SK-N-MC (cell line): ENCODE measurements at regions not wholly inside any gene's neighbourhood (a gene's known extent, or its start where the extent isn't known, plus 50 kb on each side); places are given as distances from the start of the nearest gene placed in this dataset.

Experiments used
- EZH2 ChIP-seq: fragments of 200-600 bp; sonication (generic); IDR thresholded peaks from one replicate; pipeline ENCODE4 v1.6.1; 2017; ENCODE audit warnings: antibody characterized with exemption
- POLR2AphosphoS5 ChIP-seq: IDR thresholded peaks from 2 replicates; pipeline ENCODE4 v1.6.1; 2012; ENCODE audit warnings: mild to moderate bottlenecking, low read depth, low read length, borderline replicate concordance

- TF ChIP-seq EZH2 (no peak), POLR2AphosphoS5 (no peak)
These were observed 100.7 kb upstream of the SFSWAP start for GRCh38 chr12:131610181-131610580.
